Lung microvascular endothelial cell (primary cell): ENCODE measurements at regions not wholly inside any gene's neighbourhood (a gene's known extent, or its start where the extent isn't known, plus 50 kb on each side); places are given as distances from the start of the nearest gene placed in this dataset.
"Not testable (repeated sequence)": the region's sequence is repeated elsewhere in the genome, so short reads cannot be mapped to it uniquely, and the experiment has no call there.

Experiments used
- DNase-seq, 2 donors: peaks; one replicate each; pipeline versions ENCODE4 v3.0.0 to v3.0.0-alpha.2; 2010; ENCODE audit warnings: low read depth in 2 of 2

GRCh38 chr4:30837861-30838260 is 117.7 kb downstream of the PCDH7 start:
- no peak for DNase-seq

- no peak for DNase-seq
These were observed 118.2 kb downstream of the PCDH7 start for GRCh38 chr4:30838331-30838730.

GRCh38 chr4:30839583-30840520 is 119.7 kb downstream of the PCDH7 start:
- DNase-seq = no peak

GRCh38 chr4:30840571-30840970 is 120.4 kb downstream of the PCDH7 start:
- DNase-seq = no peak

GRCh38 chr4:30842142-30842541 is 122.0 kb downstream of the PCDH7 start:
- no peak for DNase-seq

GRCh38 chr4:30842689-30843088 is 122.5 kb downstream of the PCDH7 start:
- no peak for DNase-seq

- DNase-seq = no peak
These were observed 124.9 kb downstream of the PCDH7 start for GRCh38 chr4:30844861-30845582.

GRCh38 chr4:30847167-30847566 is 127.0 kb downstream of the PCDH7 start:
- no peak for DNase-seq

- DNase-seq = no peak
These were observed 127.8 kb downstream of the PCDH7 start for GRCh38 chr4:30847958-30848357.

- no peak for DNase-seq
These were observed 134.4 kb downstream of the PCDH7 start for GRCh38 chr4:30854531-30854930.

- DNase-seq = no peak
These were observed 135.1 kb downstream of the PCDH7 start for GRCh38 chr4:30855232-30855631.

- no peak for DNase-seq
These were observed 136.8 kb downstream of the PCDH7 start for GRCh38 chr4:30856795-30857564.

GRCh38 chr4:30860978-30861377 is 140.8 kb downstream of the PCDH7 start:
- no peak for DNase-seq

- DNase-seq = peak in 1 of 2 donors; percentile 14
These were observed 142.0 kb downstream of the PCDH7 start for GRCh38 chr4:30862196-30862595.

GRCh38 chr4:30863021-30863420 is 142.9 kb downstream of the PCDH7 start:
- DNase-seq = peak; percentile 23 to 47

- DNase-seq = no peak
These were observed 145.5 kb downstream of the PCDH7 start for GRCh38 chr4:30865691-30866090.

- DNase-seq = no peak
These were observed 146.2 kb downstream of the PCDH7 start for GRCh38 chr4:30866346-30866745.

- no peak for DNase-seq
These were observed 146.7 kb downstream of the PCDH7 start for GRCh38 chr4:30866907-30867306.

GRCh38 chr4:30867427-30867826 is 147.3 kb downstream of the PCDH7 start:
- no peak for DNase-seq

GRCh38 chr4:30868111-30868895 is 148.1 kb downstream of the PCDH7 start:
- no peak for DNase-seq

GRCh38 chr4:30869387-30869786 is 149.2 kb downstream of the PCDH7 start:
- not testable (repeated sequence) for DNase-seq
